ENCODE measurements at regions not wholly inside any gene's neighbourhood (a gene's known extent, or its start where the extent isn't known, plus 50 kb on each side); places are given as distances from the start of the nearest gene placed in this dataset.

GRCh38 chr6:40321616-40322015, 265.5 kb downstream of the LRFN2 start:
- H3K27ac ChIP-seq: no peak overlapping the region
- no peak overlapping the region for H3K4me3 ChIP-seq
- TF ChIP-seq, protein P1, sequence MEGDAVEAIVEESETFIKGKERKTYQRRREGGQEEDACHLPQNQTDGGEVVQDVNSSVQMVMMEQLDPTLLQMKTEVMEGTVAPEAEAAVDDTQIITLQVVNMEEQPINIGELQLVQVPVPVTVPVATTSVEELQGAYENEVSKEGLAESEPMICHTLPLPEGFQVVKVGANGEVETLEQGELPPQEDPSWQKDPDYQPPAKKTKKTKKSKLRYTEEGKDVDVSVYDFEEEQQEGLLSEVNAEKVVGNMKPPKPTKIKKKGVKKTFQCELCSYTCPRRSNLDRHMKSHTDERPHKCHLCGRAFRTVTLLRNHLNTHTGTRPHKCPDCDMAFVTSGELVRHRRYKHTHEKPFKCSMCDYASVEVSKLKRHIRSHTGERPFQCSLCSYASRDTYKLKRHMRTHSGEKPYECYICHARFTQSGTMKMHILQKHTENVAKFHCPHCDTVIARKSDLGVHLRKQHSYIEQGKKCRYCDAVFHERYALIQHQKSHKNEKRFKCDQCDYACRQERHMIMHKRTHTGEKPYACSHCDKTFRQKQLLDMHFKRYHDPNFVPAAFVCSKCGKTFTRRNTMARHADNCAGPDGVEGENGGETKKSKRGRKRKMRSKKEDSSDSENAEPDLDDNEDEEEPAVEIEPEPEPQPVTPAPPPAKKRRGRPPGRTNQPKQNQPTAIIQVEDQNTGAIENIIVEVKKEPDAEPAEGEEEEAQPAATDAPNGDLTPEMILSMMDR (IDR thresholded peaks at IDR 0.05): no peak
- DNase-seq: no peak
- no peaks in the 10 kb centered on the region for H3K9me3 ChIP-seq
- intact Hi-C loops (cut with DNase I): no loop called here
- no peaks in the 10 kb centered on the region for H3K4me1 ChIP-seq
- no peaks in the 10 kb centered on the region for H3K36me3 ChIP-seq
- no peaks in the 10 kb centered on the region for H3K27me3 ChIP-seq
- H3K9ac ChIP-seq (ENCODE audit: low read depth in 2 of 2, low read length in 2 of 2): no peak overlapping the region

DNA sequence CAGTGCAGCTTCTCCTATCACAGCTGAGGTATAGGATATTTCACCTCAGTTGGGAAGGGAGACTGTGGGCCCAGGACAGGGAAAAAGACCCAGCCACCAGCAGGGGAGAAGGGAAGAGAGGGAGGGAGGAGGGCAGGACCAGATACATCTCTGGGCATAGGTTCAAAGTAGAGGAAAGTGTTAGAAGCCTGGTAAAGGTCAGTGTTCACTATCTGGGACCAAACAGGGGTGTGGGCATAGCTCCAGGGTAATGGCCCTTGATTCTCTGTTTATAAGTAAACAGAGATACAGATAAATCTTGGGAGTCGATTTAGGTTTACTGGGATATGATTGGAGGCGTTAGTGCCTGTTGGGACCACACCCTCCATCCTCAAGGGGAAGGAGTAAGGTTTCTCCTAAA, 266.2 kb downstream of the LRFN2 start:
- H3K9ac ChIP-seq (ENCODE audit: low read depth in 2 of 2, low read length in 2 of 2): no peak overlapping the region
- no peak overlapping the region for H3K4me3 ChIP-seq
- no peak for DNase-seq
- no peaks in the 10 kb centered on the region for H3K36me3 ChIP-seq
- no peaks in the 10 kb centered on the region for H3K9me3 ChIP-seq
- TF ChIP-seq, protein P1 (IDR thresholded peaks at IDR 0.05): no peak
- H3K27ac ChIP-seq: no peak overlapping the region
- no peaks in the 10 kb centered on the region for H3K27me3 ChIP-seq
- H3K4me1 ChIP-seq: no peaks in the 10 kb centered on the region
- intact Hi-C loops (cut with DNase I): no loop called here

GRCh38 chr6:40320441-40320840, 266.7 kb downstream of the LRFN2 start:
- Histone ChIP-seq H3K9me3 (no peaks in the 10 kb centered on the region), H3K4me3 (no peak overlapping the region), H3K27ac (no peak overlapping the region), H3K27me3 (no peaks in the 10 kb centered on the region), H3K9ac (ENCODE audit: low read depth in 2 of 2, low read length in 2 of 2) (no peak overlapping the region), H3K36me3 (no peaks in the 10 kb centered on the region), H3K4me1 (no peaks in the 10 kb centered on the region)
- TF ChIP-seq, protein P1 (IDR thresholded peaks at IDR 0.05): no peak
- no peak for DNase-seq
- intact Hi-C loops (cut with DNase I): no loop called here

DNA sequence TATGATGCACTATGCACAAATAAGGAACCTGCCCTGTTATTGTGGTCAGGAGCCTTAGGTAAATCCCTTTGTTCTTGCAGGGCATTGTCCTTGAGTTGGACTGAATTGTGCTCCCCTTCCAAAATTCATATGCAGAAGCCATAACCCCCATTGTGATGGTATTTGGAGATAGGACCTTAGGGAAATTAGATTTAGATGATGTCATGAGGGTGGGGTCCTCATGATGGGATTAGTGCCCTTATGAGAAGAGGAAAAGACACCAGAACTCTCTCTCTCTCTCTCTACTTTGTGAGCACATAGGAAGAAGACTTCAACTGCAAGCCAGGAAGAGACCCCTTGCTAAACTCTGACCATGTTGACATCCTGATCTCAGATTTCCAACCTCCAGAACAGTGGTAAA, 268.0 kb downstream of the LRFN2 start:
- Histone ChIP-seq H3K27me3 (no peaks in the 10 kb centered on the region), H3K9me3 (no peaks in the 10 kb centered on the region), H3K9ac (ENCODE audit: low read depth in 2 of 2, low read length in 2 of 2) (no peak overlapping the region), H3K36me3 (no peaks in the 10 kb centered on the region), H3K4me3 (no peak overlapping the region), H3K27ac (no peak overlapping the region), H3K4me1 (no peaks in the 10 kb centered on the region)
- intact Hi-C loops (cut with DNase I): loop anchor here (10.0 kb wide), 1 partner anchor 954 kb away; no protein-coding TSS in a partner anchor
- DNase-seq: no peak
- TF ChIP-seq, protein P1 (IDR thresholded peaks at IDR 0.05): no peak

DNA sequence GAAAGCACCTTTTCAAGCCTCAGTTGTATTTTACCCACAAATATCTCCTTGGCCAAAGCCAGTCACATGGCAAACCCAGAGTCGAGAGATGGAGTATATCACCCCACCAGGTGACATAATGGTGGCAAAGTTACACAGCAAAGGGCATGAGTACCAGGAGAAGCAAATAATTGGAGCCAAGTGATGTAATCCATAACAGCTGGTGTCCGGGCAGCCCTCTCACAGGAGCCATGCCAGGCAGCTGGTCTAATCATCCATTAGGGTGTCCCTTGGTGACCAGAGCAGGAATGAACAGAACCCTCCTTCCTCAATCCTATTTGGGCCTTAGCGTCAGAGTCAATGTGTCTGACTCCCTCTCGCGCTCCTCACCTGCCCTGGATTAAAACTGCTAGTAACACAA, 272.1 kb downstream of the LRFN2 start:
- H3K27me3 ChIP-seq: no peaks in the 10 kb centered on the region
- no peaks in the 10 kb centered on the region for H3K36me3 ChIP-seq
- H3K9ac ChIP-seq (ENCODE audit: low read depth in 2 of 2, low read length in 2 of 2): no peak overlapping the region
- no peak overlapping the region for H3K4me3 ChIP-seq
- TF ChIP-seq, protein P1 (IDR thresholded peaks at IDR 0.05): no peak
- no peak for DNase-seq
- no peak overlapping the region for H3K27ac ChIP-seq
- no peaks in the 10 kb centered on the region for H3K9me3 ChIP-seq
- intact Hi-C loops (cut with DNase I): loop anchor here (10.0 kb wide), 1 partner anchor 950 kb away; no protein-coding TSS in a partner anchor
- no peaks in the 10 kb centered on the region for H3K4me1 ChIP-seq
